ENCODE measurements at regions not wholly inside any gene's neighbourhood (a gene's known extent, or its start where the extent isn't known, plus 50 kb on each side); places are given as distances from the start of the nearest gene placed in this dataset.

DNA sequence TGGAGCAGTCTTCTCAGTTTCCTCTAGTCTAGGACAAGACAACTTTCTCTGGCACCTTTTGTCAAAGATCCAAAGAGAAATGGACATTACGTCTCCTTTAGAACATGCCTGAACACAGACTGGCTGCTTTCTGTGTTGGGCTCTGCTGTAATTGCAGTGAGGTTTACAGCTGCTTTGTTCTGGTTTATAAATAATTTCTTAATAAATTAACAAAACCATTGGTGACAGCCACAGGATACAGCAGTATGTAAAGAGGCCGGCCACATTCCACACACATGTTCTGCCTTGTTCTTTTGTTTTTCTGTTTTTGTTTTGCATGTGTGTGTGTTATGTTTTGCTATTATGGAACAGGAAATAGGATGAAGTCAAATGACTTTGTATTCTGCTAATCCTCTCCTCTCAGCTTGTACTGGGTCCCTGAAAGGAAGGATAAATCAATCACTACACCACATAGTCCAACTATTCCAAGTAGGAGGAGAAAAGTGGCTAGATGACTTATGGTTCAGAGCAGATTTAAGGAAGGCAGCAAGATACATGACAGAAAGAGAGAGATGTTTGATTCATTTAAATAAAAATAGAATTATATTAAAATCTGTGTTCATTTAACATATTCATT lies 161.5 kb upstream of the ESRRG start:
- Mint-ChIP-seq H3K36me3 (ENCODE audit: low read depth) (no peaks in the 10 kb centered on the region), H3K4me3 (no peak overlapping the region), H3K4me1 (no peaks in the 10 kb centered on the region), H3K27me3 (no peaks in the 10 kb centered on the region), H3K27ac (no peak overlapping the region)
- DNase-seq (no peak), ATAC-seq (no peak)
- no peaks in the 10 kb centered on the region for H3K9me3 ChIP-seq (ENCODE audit: control insufficient read depth, low read length, poor library complexity, severe bottlenecking)

- no peak overlapping the region for H3K4me3 Mint-ChIP-seq
- no peak overlapping the region for H3K27ac Mint-ChIP-seq
- no peak for ATAC-seq
- DNase-seq: no peak
- H3K27me3 Mint-ChIP-seq: no peaks in the 10 kb centered on the region
- no peaks in the 10 kb centered on the region for H3K4me1 Mint-ChIP-seq
- H3K36me3 Mint-ChIP-seq (ENCODE audit: low read depth): no peaks in the 10 kb centered on the region
- H3K9me3 ChIP-seq (ENCODE audit: control insufficient read depth, low read length, poor library complexity, severe bottlenecking): no peaks in the 10 kb centered on the region
These were observed 160.3 kb upstream of the ESRRG start for GRCh38 chr1:216883518-216883917.

GRCh38 chr1:216881695-216882094 lies 158.5 kb upstream of the ESRRG start:
- H3K4me3 Mint-ChIP-seq: no peak overlapping the region
- DNase-seq (no peak), ATAC-seq (no peak)
- no peaks in the 10 kb centered on the region for H3K27me3 Mint-ChIP-seq
- no peaks in the 10 kb centered on the region for H3K4me1 Mint-ChIP-seq
- H3K9me3 ChIP-seq (ENCODE audit: control insufficient read depth, low read length, poor library complexity, severe bottlenecking): no peaks in the 10 kb centered on the region
- no peaks in the 10 kb centered on the region for H3K36me3 Mint-ChIP-seq (ENCODE audit: low read depth)
- H3K27ac Mint-ChIP-seq: no peak overlapping the region

- Mint-ChIP-seq H3K4me1 (no peaks in the 10 kb centered on the region), H3K4me3 (no peak overlapping the region), H3K27ac (no peak overlapping the region), H3K27me3 (no peaks in the 10 kb centered on the region), H3K36me3 (ENCODE audit: low read depth) (no peaks in the 10 kb centered on the region)
- H3K9me3 ChIP-seq (ENCODE audit: control insufficient read depth, low read length, poor library complexity, severe bottlenecking): no peaks in the 10 kb centered on the region
- DNase-seq: no peak
- no peak for ATAC-seq
These were observed 143.5 kb upstream of the ESRRG start for GRCh38 chr1:216866714-216867113.

DNA sequence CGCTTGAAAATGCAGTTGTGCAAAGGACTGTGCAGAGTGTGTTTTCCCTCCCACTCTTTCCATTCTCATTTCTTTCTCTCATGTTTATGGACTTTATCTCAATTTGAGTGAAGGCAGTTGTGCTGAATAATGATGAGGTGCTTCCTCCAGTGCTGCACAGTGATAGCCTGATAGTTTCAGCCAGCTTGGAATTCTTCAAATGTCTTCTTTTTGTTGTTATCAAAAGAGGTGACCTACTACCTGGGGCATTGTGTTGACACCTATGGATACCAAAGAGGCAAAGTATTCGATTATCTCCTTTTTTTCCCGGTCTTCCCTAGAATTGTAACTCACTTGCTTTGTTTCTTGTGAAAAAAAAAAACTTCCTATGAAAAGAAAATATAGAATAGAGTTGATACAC lies 132.6 kb upstream of the ESRRG start:
- Mint-ChIP-seq H3K27me3 (no peaks in the 10 kb centered on the region), H3K4me3 (no peak overlapping the region), H3K4me1 (no peaks in the 10 kb centered on the region), H3K36me3 (ENCODE audit: low read depth) (no peaks in the 10 kb centered on the region), H3K27ac (no peak overlapping the region)
- ATAC-seq: no peak
- no peak for DNase-seq
- H3K9me3 ChIP-seq (ENCODE audit: control insufficient read depth, low read length, poor library complexity, severe bottlenecking): no peaks in the 10 kb centered on the region

GRCh38 chr1:216854836-216855484 lies 131.7 kb upstream of the ESRRG start:
- Mint-ChIP-seq H3K4me3 (no peak overlapping the region), H3K4me1 (no peaks in the 10 kb centered on the region), H3K27me3 (no peaks in the 10 kb centered on the region), H3K27ac (no peak overlapping the region), H3K36me3 (ENCODE audit: low read depth) (no peaks in the 10 kb centered on the region)
- H3K9me3 ChIP-seq (ENCODE audit: control insufficient read depth, low read length, poor library complexity, severe bottlenecking): no peaks in the 10 kb centered on the region
- no peak for ATAC-seq
- no peak for DNase-seq

DNA sequence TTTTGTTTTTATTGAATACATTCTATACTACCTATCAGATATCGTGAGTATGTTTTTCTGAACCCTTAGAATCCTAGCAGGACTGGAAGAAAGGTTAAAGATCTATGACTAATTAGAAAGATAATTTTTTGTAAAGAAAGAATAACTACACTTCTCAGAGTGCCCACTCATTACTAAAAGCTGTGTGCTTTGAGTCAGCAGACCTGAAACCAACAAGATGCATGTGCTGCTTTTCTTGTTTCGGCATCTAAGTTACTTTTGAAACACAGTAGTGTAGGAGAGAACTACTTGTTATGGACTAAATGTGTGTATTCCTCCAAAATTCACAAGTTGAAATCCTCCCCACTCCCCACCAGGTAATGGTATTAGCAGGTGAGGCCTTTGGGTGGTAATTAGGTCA lies 127.8 kb upstream of the ESRRG start:
- H3K9me3 ChIP-seq (ENCODE audit: control insufficient read depth, low read length, poor library complexity, severe bottlenecking): no peaks in the 10 kb centered on the region
- H3K27ac Mint-ChIP-seq: no peak overlapping the region
- no peaks in the 10 kb centered on the region for H3K27me3 Mint-ChIP-seq
- no peaks in the 10 kb centered on the region for H3K36me3 Mint-ChIP-seq (ENCODE audit: low read depth)
- DNase-seq (no peak), ATAC-seq (no peak)
- no peak overlapping the region for H3K4me3 Mint-ChIP-seq
- H3K4me1 Mint-ChIP-seq: no peaks in the 10 kb centered on the region

DNA sequence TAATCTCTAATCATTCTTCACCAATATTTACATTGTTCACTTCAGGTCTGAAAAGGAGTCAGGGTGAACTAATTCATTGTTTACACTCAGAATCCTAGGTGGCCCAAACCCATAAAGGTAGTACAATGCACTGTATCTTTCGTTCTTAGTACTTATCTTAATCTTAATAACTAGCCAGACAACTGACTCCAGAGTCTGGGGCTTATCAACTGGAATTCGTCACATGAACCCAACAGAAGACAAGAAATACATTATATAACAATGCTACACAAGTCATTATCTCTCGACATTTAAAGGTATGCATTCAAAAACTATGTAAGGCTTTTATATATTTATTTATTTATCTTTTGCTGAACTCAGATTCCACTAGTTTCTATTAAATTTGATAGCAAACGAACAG lies 125.9 kb upstream of the ESRRG start:
- no peak for ATAC-seq
- Mint-ChIP-seq H3K4me1 (no peaks in the 10 kb centered on the region), H3K36me3 (ENCODE audit: low read depth) (no peaks in the 10 kb centered on the region)

DNA sequence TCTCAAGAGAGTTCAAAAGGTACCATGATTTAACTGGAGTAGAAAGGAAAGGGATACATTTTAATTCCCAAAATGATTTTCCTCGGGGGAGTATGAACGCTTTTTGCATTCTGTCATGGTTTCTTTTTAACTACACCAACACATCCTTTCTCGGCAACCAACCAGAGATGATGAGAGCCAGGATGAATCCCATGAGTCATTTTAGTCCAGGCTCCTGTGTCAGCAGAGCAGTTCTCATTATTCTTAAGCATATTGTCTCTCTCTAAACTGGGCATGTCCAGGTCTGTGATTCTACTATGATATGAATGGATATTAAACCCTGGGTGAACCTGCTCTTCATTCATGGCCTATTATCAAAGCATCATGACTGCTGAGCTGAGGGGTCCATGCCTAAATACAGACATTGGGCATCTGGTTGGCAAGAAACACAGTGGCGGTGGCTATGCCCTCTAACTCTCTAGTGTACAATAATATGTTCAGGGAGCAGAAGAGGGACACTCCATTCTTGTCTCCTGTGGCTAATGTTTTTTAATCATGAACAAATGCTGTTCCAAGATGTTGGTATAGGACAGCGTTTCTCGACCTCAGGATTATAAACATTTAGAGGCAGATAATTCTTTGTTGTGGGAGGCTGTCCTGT lies 124.3 kb upstream of the ESRRG start:
- Mint-ChIP-seq H3K4me1 (no peaks in the 10 kb centered on the region), H3K4me3 (no peak overlapping the region), H3K27me3 (no peaks in the 10 kb centered on the region), H3K36me3 (ENCODE audit: low read depth) (no peaks in the 10 kb centered on the region), H3K27ac (no peak overlapping the region)
- no peaks in the 10 kb centered on the region for H3K9me3 ChIP-seq (ENCODE audit: control insufficient read depth, low read length, poor library complexity, severe bottlenecking)
- ATAC-seq (no peak), DNase-seq (no peak)

More for the DNA sequence above, 125.9 kb upstream of the ESRRG start:
- no peak for DNase-seq
- H3K27me3 Mint-ChIP-seq: no peaks in the 10 kb centered on the region
- H3K4me3 Mint-ChIP-seq: no peak overlapping the region
- H3K9me3 ChIP-seq (ENCODE audit: control insufficient read depth, low read length, poor library complexity, severe bottlenecking): no peaks in the 10 kb centered on the region
- no peak overlapping the region for H3K27ac Mint-ChIP-seq

DNA sequence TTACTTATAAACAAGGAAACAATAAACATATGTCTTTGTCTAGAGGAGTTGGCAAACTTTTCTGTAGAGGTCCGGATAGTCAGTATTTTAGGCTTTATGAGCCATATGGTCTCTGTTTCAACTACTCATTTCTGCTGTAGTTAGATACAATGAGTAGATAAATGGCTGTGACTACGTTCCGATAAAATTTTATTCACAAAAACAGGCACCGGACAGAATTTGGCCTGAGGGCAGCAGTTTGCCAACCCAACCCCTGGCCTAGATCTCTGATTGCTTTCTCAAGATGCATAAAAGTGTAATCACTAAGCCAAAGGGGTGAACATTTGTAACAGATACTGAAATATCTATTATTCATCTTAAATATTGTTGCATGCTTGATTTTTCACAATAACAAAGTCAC lies 123.1 kb upstream of the ESRRG start:
- no peaks in the 10 kb centered on the region for H3K36me3 Mint-ChIP-seq (ENCODE audit: low read depth)
- H3K4me3 Mint-ChIP-seq: no peak overlapping the region
- DNase-seq: no peak
- ATAC-seq: no peak
- H3K27ac Mint-ChIP-seq: no peak overlapping the region
- no peaks in the 10 kb centered on the region for H3K27me3 Mint-ChIP-seq
- no peaks in the 10 kb centered on the region for H3K4me1 Mint-ChIP-seq
- H3K9me3 ChIP-seq (ENCODE audit: control insufficient read depth, low read length, poor library complexity, severe bottlenecking): no peaks in the 10 kb centered on the region

DNA sequence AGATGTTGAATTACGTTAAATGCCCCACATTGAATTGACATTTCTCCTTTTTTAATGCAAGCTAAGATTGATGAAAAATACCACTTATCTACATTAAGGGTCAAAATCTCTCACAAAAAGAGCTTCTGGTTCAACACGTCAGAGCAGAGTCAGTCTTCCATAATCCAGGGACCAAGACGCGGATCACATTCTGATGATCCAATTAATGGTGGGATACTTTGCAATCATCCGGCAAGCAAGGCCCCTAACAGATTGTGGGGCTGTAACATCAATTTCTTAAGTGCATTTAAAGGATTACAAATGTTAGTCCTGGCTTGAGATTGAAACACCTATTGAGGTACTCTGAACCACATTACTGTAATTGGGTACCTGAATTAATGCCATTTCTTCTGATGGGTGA lies 120.2 kb upstream of the ESRRG start:
- ATAC-seq (no peak), DNase-seq (no peak)
- Mint-ChIP-seq H3K27me3 (no peaks in the 10 kb centered on the region), H3K4me3 (no peak overlapping the region), H3K36me3 (ENCODE audit: low read depth) (no peaks in the 10 kb centered on the region), H3K4me1 (no peaks in the 10 kb centered on the region), H3K27ac (no peak overlapping the region)
- H3K9me3 ChIP-seq (ENCODE audit: control insufficient read depth, low read length, poor library complexity, severe bottlenecking): no peaks in the 10 kb centered on the region

DNA sequence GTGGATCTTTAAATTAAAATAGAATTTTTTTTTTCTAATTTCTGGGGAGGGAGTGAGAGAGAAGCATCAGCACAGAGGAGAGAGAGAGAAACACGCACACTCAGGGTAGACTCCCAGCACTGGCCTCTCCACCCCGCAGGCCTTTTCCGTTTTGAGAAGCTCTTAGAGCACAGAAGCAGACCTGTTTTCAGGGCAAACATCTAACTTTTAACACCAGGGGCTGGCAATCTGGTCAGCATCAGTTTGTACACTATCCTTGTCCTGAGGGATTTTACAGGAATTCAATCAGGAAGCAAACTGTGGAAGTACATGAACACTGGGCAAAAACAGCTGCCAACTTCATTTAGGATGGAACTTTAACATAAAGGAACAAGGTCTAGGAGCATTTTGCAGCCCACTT lies 117.9 kb upstream of the ESRRG start:
- no peaks in the 10 kb centered on the region for H3K36me3 Mint-ChIP-seq (ENCODE audit: low read depth)
- ATAC-seq (no peak), DNase-seq (no peak)
- H3K27ac Mint-ChIP-seq: no peak overlapping the region
- no peaks in the 10 kb centered on the region for H3K27me3 Mint-ChIP-seq
- no peaks in the 10 kb centered on the region for H3K9me3 ChIP-seq (ENCODE audit: control insufficient read depth, low read length, poor library complexity, severe bottlenecking)
- no peaks in the 10 kb centered on the region for H3K4me1 Mint-ChIP-seq
- H3K4me3 Mint-ChIP-seq: no peak overlapping the region

DNA sequence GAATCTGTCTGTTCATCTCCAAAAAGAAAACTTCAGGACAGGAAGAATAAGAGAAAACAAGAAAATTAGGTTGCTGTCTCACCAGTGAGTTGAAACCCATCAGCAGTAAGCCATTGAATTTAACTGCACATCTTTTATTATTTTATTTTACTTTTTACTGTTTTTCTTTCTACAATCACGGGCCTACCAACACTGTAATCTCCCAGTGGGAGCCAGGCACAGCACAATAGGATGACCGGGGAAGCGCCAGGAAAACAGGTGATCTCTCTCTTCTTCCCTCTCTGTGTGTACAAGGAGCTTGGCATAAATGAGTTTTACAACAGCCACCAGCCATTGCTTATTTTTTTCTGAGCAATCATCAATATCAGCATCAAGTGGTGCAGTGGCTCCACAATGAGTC lies 113.1 kb upstream of the ESRRG start:
- no peak for ATAC-seq
- DNase-seq: no peak
- H3K27me3 Mint-ChIP-seq: no peaks in the 10 kb centered on the region
- H3K4me1 Mint-ChIP-seq: no peaks in the 10 kb centered on the region
- H3K27ac Mint-ChIP-seq: no peak overlapping the region
- H3K4me3 Mint-ChIP-seq: no peak overlapping the region
- H3K36me3 Mint-ChIP-seq (ENCODE audit: low read depth): no peaks in the 10 kb centered on the region
- no peaks in the 10 kb centered on the region for H3K9me3 ChIP-seq (ENCODE audit: control insufficient read depth, low read length, poor library complexity, severe bottlenecking)

- no peak overlapping the region for H3K4me3 Mint-ChIP-seq
- no peaks in the 10 kb centered on the region for H3K36me3 Mint-ChIP-seq (ENCODE audit: low read depth)
- H3K27me3 Mint-ChIP-seq: no peaks in the 10 kb centered on the region
- no peak for ATAC-seq
- H3K4me1 Mint-ChIP-seq: no peaks in the 10 kb centered on the region
- no peak overlapping the region for H3K27ac Mint-ChIP-seq
- H3K9me3 ChIP-seq (ENCODE audit: control insufficient read depth, low read length, poor library complexity, severe bottlenecking): no peaks in the 10 kb centered on the region
- DNase-seq: no peak
These were observed 110.3 kb upstream of the ESRRG start for GRCh38 chr1:216833509-216833908.
